ENCODE measurements at regions not wholly inside any gene's neighbourhood (a gene's known extent, or its start where the extent isn't known, plus 50 kb on each side); places are given as distances from the start of the nearest gene placed in this dataset.

DNA sequence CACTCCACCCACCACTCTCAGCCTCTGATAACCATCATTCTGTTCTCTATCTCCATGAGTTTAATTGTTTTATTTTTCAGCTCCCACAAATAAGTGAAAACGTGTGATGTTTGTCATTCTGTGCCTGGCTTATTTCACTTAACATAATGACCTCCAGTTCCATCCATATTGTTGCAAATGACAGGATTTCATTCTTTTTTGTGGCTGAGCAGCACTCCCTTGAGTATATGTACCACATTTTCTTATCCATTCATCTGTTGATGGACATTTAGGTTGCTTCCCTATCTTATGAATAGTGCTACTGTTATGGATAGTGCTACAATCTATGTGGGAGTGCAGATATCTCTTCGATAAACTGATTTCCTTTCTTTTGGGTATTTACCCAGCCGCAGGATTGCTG, 103.3 kb upstream of the PDE7B start:
- Histone ChIP-seq H4K5ac (ENCODE audit: insufficient read length, low read depth, low read length) (no peak overlapping the region), H2BK120ac (replicated peaks; ENCODE audit: low read depth, low read length) (no peak overlapping the region), H3K14ac (ENCODE audit: insufficient read length) (no peak overlapping the region), H3K9ac (replicated peaks in 1 of 4; ENCODE audit: extremely low read depth in 1 of 4, low read depth in 3 of 4, low read length in 3 of 4) (no peak overlapping the region), H4K91ac (replicated peaks; ENCODE audit: insufficient read length, low read length) (no peak overlapping the region), H3K27me3 (replicated peaks in 1 of 4; ENCODE audit: control insufficient read depth in 3 of 4, extremely low read depth in 1 of 4, insufficient read depth in 3 of 4, low read length in 3 of 4) (no peaks in the 10 kb centered on the region), H2BK20ac (ENCODE audit: low read length) (no peak overlapping the region), H3K4me2 (ENCODE audit: insufficient read depth in 1 of 2, low read depth in 2 of 2, low read length in 2 of 2) (no peak overlapping the region), H4K20me1 (replicated peaks in 1 of 2; ENCODE audit: control insufficient read depth in 1 of 2, insufficient read depth in 2 of 2, low read length in 2 of 2) (no peaks in the 10 kb centered on the region), H3K18ac (ENCODE audit: extremely low read depth, low read length) (no peak overlapping the region), H3K4me1 (replicated peaks in 1 of 4; ENCODE audit: control insufficient read depth in 3 of 4, insufficient read depth in 4 of 4, low read length in 3 of 4) (no peaks in the 10 kb centered on the region), H3K9me3 (ENCODE audit: insufficient read depth in 2 of 2, low read depth in 1 of 2, low read length in 1 of 2) (no peaks in the 10 kb centered on the region), H3K4me3 (ENCODE audit: extremely low read depth in 1 of 4, insufficient read depth in 2 of 4, low read depth in 3 of 4, low read length in 4 of 4) (no peak overlapping the region), H3K36me3 (ENCODE audit: control insufficient read depth in 2 of 4, insufficient read depth in 4 of 4, low read length in 3 of 4) (no peaks in the 10 kb centered on the region), H3K4ac (replicated peaks; ENCODE audit: insufficient read length, low read depth, low read length) (no peak overlapping the region), H3K79me2 (ENCODE audit: control insufficient read depth in 1 of 2, insufficient read depth in 2 of 2, low read length in 2 of 2) (no peaks in the 10 kb centered on the region), H2BK5ac (ENCODE audit: low read depth, low read length) (no peak overlapping the region), H2BK15ac (ENCODE audit: low read length) (no peak overlapping the region), H4K8ac (ENCODE audit: extremely low read depth, insufficient read depth, low read length) (no peak overlapping the region), H3K23me2 (ENCODE audit: low read depth, low read length) (no peaks in the 10 kb centered on the region), H2BK12ac (ENCODE audit: low read depth, low read length) (no peak overlapping the region), H3K27ac (ENCODE audit: low read depth, low read length) (no peak overlapping the region), H3K79me1 (ENCODE audit: low read depth, low read length) (no peaks in the 10 kb centered on the region), H3K23ac (ENCODE audit: insufficient read length) (no peak overlapping the region), H3K56ac (replicated peaks; ENCODE audit: insufficient read length, low read depth, low read length) (no peak overlapping the region), H2AK5ac (ENCODE audit: low read depth, low read length) (no peak overlapping the region), H2AFZ (ENCODE audit: low read length) (no peak overlapping the region)
- DNase-seq (ENCODE audit: low read depth in 1 of 2, low spot score in 2 of 2) = no peak
- no peak for FAIRE-seq
- POLR2A ChIA-PET (ENCODE audit: partially characterized antibody) = no interaction called here
- TF ChIP-seq KDM5A (IDR thresholded peaks at IDR 0.05; ENCODE audit: low read length) (no peak), E2F6 (IDR thresholded peaks at IDR 0.05) (no peak), POLR2AphosphoS5 (IDR thresholded peaks at IDR 0.05; ENCODE audit: low read depth, low read length) (no peak), CEBPB (IDR thresholded peaks at IDR 0.05; ENCODE audit: low read depth, low read length) (no peak), RBBP5 (IDR thresholded peaks at IDR 0.05; ENCODE audit: borderline replicate concordance, low read depth, low read length) (no peak), TAF7 (optimal IDR thresholded peaks at IDR 0.05; ENCODE audit: borderline replicate concordance, low read depth, low read length) (no peak), CHD1 (IDR thresholded peaks at IDR 0.05; ENCODE audit: low read depth, low read length) (no peak), EZH2 (IDR thresholded peaks at IDR 0.05; ENCODE audit: low read depth, low read length, severe bottlenecking) (no peak), JUND (IDR thresholded peaks at IDR 0.05; ENCODE audit: low read length) (no peak), FOSL1 (IDR thresholded peaks at IDR 0.05; ENCODE audit: insufficient read depth, low read depth, low read length) (no peak), RFX5 (IDR thresholded peaks at IDR 0.05; ENCODE audit: borderline replicate concordance, low read depth, low read length) (no peak)
- CTCF ChIA-PET (ENCODE audit: partially characterized antibody) = no interaction called here
- WGBS, 2 experiments (ENCODE audit: extremely low coverage in 1 of 2, insufficient coverage in 1 of 2, insufficient read length in 1 of 2, insufficient replicate concordance in 2 of 2, low coverage in 1 of 2, low lambda C conversion rate in 2 of 2, missing lambda C conversion rate in 1 of 2) = 81% methylated on average over 3 of the region's 3 CpGs; no CpG with 5 or more reads in 1 of the 2 experiments
